ENCODE measurements at regions not wholly inside any gene's neighbourhood (a gene's known extent, or its start where the extent isn't known, plus 50 kb on each side); places are given as distances from the start of the nearest gene placed in this dataset.

GRCh38 chr11:127411283-127411682 is 410.7 kb upstream of the KIRREL3 start:
- no peak for DNase-seq (ENCODE audit: low read depth)

GRCh38 chr11:127395034-127395433 is 394.5 kb upstream of the KIRREL3 start:
- DNase-seq (ENCODE audit: low read depth) = no peak

GRCh38 chr11:127393460-127393997 is 393.0 kb upstream of the KIRREL3 start:
- DNase-seq (ENCODE audit: low read depth) = no peak

- no peak for DNase-seq (ENCODE audit: low read depth)
These were observed 392.0 kb upstream of the KIRREL3 start for GRCh38 chr11:127392575-127392974.

GRCh38 chr11:127390465-127390864 is 389.9 kb upstream of the KIRREL3 start:
- DNase-seq (ENCODE audit: low read depth) = no peak

- DNase-seq (ENCODE audit: low read depth) = no peak
These were observed 384.5 kb upstream of the KIRREL3 start for GRCh38 chr11:127385071-127385470.

GRCh38 chr11:127383026-127383425 is 382.5 kb upstream of the KIRREL3 start:
- DNase-seq (ENCODE audit: low read depth) = no peak

GRCh38 chr11:127381247-127381646 is 380.7 kb upstream of the KIRREL3 start:
- no peak for DNase-seq (ENCODE audit: low read depth)

- DNase-seq (ENCODE audit: low read depth) = no peak
These were observed 379.1 kb upstream of the KIRREL3 start for GRCh38 chr11:127379686-127380085.

- no peak for DNase-seq (ENCODE audit: low read depth)
These were observed 375.7 kb upstream of the KIRREL3 start for GRCh38 chr11:127376301-127376700.

GRCh38 chr11:127369356-127369755 is 368.8 kb upstream of the KIRREL3 start:
- DNase-seq (ENCODE audit: low read depth) = no peak

- no peak for DNase-seq (ENCODE audit: low read depth)
These were observed 362.3 kb upstream of the KIRREL3 start for GRCh38 chr11:127362754-127363308.

- no peak for DNase-seq (ENCODE audit: low read depth)
These were observed 357.6 kb upstream of the KIRREL3 start for GRCh38 chr11:127358160-127358559.

GRCh38 chr11:127350476-127350875 is 349.9 kb upstream of the KIRREL3 start:
- DNase-seq (ENCODE audit: low read depth) = no peak

GRCh38 chr11:127345819-127346459 is 345.4 kb upstream of the KIRREL3 start:
- DNase-seq (ENCODE audit: low read depth) = no peak

GRCh38 chr11:127340438-127340837 is 339.9 kb upstream of the KIRREL3 start:
- no peak for DNase-seq (ENCODE audit: low read depth)

GRCh38 chr11:127339376-127339775 is 338.8 kb upstream of the KIRREL3 start:
- no peak for DNase-seq (ENCODE audit: low read depth)

- no peak for DNase-seq (ENCODE audit: low read depth)
These were observed 338.1 kb upstream of the KIRREL3 start for GRCh38 chr11:127338380-127339259.

GRCh38 chr11:127334466-127334865 is 333.9 kb upstream of the KIRREL3 start:
- DNase-seq (ENCODE audit: low read depth) = no peak

GRCh38 chr11:127332896-127333295 is 332.3 kb upstream of the KIRREL3 start:
- DNase-seq (ENCODE audit: low read depth) = no peak

GRCh38 chr11:127330044-127330443 is 329.5 kb upstream of the KIRREL3 start:
- DNase-seq (ENCODE audit: low read depth) = no peak

- DNase-seq (ENCODE audit: low read depth) = no peak
These were observed 307.7 kb upstream of the KIRREL3 start for GRCh38 chr11:127308291-127308690.

- DNase-seq (ENCODE audit: low read depth) = no peak
These were observed 307.1 kb upstream of the KIRREL3 start for GRCh38 chr11:127307700-127308099.

Data from stimulated activated CD4-positive, alpha-beta T cell treated with anti-CD3 and anti-CD28 coated beads, Interleukin-2, amount 100 ng/mL, for 4 hours (primary cell).